GM18907 (cell line): ENCODE measurements at regions not wholly inside any gene's neighbourhood (a gene's known extent, or its start where the extent isn't known, plus 50 kb on each side); places are given as distances from the start of the nearest gene placed in this dataset.
"Not testable (repeated sequence)": the region's sequence is repeated elsewhere in the genome, so short reads cannot be mapped to it uniquely, and the experiment has no call there.

ENCODE experiments used
- ATAC-seq: cut with Tn5 transposase; IDR thresholded peaks from one replicate; pipeline ENCODE4 v1.9.1; 2021; ENCODE audit warnings: mild to moderate bottlenecking, moderate library complexity; ENCODE audit not compliant: unreplicated experiment

DNA sequence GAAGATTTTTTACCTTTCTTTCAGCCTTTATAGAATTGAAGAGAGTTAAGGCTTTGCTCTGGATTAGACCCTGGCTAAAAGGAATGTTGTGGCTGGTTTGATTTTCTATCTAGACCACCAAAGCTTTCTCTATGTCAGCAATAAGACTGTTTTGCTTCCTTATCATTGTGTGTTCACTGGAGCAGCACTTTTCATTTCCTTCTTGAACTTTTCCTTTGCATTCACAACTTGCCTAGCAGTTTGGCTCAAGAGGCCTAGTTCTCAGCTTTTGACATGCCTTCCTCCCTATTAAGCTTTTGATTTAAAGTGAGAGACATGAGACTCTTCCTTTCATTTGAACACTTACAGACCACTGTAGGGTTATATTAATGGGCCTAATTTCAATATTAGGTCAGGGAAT, 64.1 kb upstream of the USP15 start:
- ATAC-seq, result no peak

DNA sequence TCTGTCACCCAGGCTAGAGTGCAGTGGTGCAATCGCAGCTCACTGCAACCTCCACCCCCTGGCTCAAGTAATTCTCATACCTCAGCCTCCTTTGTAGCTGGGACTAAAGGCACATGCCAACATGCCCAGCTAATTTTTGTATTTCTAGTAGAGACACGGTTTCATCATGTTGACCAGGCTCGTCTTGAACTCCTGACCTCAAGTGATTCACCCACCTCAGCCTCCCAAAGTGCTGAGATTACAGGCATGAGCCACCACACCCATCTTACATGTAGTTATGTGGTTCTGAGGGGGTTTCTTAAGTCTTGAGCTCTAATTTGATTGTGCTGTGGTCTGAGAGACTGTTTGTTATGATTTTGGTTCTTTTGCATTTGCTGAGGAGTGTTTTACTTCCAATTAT, 57.3 kb upstream of the USP15 start:
- not testable (repeated sequence) for ATAC-seq

DNA sequence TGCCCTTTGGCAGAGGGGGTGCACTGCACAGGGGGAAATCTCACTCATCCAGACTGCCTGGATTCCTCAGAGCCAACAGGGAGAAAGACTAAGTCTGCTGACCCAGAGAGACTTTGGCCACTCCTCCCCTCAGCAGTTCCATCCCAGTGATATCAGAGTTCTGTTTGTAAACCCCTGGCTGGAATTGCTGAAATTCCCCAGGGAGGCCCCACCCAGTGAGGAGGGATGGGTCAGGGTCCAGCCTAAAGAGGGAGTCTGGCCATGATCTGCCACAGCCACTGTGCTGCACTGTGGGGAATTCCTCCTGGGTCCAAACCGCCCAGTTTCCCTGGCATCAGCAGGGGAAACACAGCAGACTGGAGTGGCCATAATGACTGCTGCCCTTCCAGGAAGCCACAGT, 54.9 kb upstream of the USP15 start:
- ATAC-seq, result no peak

DNA sequence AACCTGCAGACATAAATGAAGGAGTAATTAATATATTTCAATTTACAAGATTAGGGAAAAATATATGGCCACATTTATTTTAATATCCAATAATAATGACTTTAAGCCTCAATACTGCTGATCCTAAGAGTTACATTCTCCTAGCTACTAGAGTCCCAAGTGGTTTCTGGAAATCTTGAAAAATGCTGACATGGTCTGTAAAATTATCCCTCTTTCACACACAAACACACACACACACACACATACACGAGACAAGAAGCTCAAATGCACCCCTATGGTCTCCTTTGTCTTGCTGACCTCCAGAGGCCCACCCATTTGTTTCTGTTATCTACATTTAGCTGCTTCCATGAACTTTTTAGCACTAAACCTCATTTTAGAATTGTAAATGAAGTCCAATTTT, 53.0 kb upstream of the USP15 start:
- ATAC-seq, result no peak
